HG03432 (cell line): ENCODE measurements at regions not wholly inside any gene's neighbourhood (a gene's known extent, or its start where the extent isn't known, plus 50 kb on each side); places are given as distances from the start of the nearest gene placed in this dataset.

Experiments used
- ATAC-seq: cut with Tn5 transposase; IDR thresholded peaks from one replicate; pipeline ENCODE4 v1.9.1; 2021; ENCODE audit warnings: mild to moderate bottlenecking, moderate library complexity; ENCODE audit not compliant: unreplicated experiment

- ATAC-seq: no peak
These were observed 183.0 kb downstream of the RBFOX3 start for GRCh38 chr17:79427621-79428539.

- no peak for ATAC-seq
These were observed 185.2 kb downstream of the RBFOX3 start for GRCh38 chr17:79425686-79426085.

- ATAC-seq: no peak
These were observed 186.2 kb downstream of the RBFOX3 start for GRCh38 chr17:79424471-79425185.

GRCh38 chr17:79423811-79424465 lies 186.9 kb downstream of the RBFOX3 start:
- ATAC-seq: no peak

- no peak for ATAC-seq
These were observed 188.6 kb downstream of the RBFOX3 start for GRCh38 chr17:79422236-79422635.

- ATAC-seq: no peak
These were observed 190.3 kb downstream of the RBFOX3 start for GRCh38 chr17:79420318-79421243.

- no peak for ATAC-seq
These were observed 193.3 kb downstream of the RBFOX3 start for GRCh38 chr17:79417476-79417988.

GRCh38 chr17:79415909-79416308 lies 194.9 kb downstream of the RBFOX3 start:
- no peak for ATAC-seq

GRCh38 chr17:79415365-79415764 lies 195.5 kb downstream of the RBFOX3 start:
- ATAC-seq: no peak

GRCh38 chr17:79414793-79415211 lies 196.0 kb downstream of the RBFOX3 start:
- no peak for ATAC-seq

- ATAC-seq: no peak
These were observed 196.6 kb downstream of the RBFOX3 start for GRCh38 chr17:79414063-79414792.

GRCh38 chr17:79413611-79414010 lies 197.2 kb downstream of the RBFOX3 start:
- ATAC-seq: no peak

- ATAC-seq: no peak
These were observed 197.9 kb downstream of the RBFOX3 start for GRCh38 chr17:79412886-79413390.

GRCh38 chr17:79412110-79412509 lies 198.7 kb downstream of the RBFOX3 start:
- no peak for ATAC-seq

- ATAC-seq: no peak
These were observed 199.4 kb downstream of the RBFOX3 start for GRCh38 chr17:79411419-79411818.

GRCh38 chr17:79410681-79411080 lies 200.2 kb downstream of the RBFOX3 start:
- ATAC-seq: no peak

GRCh38 chr17:79408251-79408650 lies 202.6 kb downstream of the RBFOX3 start:
- no peak for ATAC-seq

- ATAC-seq: no peak
These were observed 203.5 kb downstream of the RBFOX3 start for GRCh38 chr17:79407385-79407784.

GRCh38 chr17:79406316-79406715 lies 204.5 kb downstream of the RBFOX3 start:
- ATAC-seq: no peak
